H1 (cell line): ENCODE measurements at regions not wholly inside any gene's neighbourhood (a gene's known extent, or its start where the extent isn't known, plus 50 kb on each side); places are given as distances from the start of the nearest gene placed in this dataset.

Experiments
- CTCF ChIA-PET: fragments of 300-600 bp; sonication (Branson Sonifier 250); formaldehyde crosslinking; loops from one replicate; lab custom pipeline; 2021; ENCODE audit not compliant: partially characterized antibody; lab: Charles Lee
- POLR2A ChIA-PET: fragments of 300-600 bp; sonication (Branson Sonifier 250); formaldehyde crosslinking; loops from one replicate; lab custom pipeline; 2021; ENCODE audit warnings: inconsistent platforms; ENCODE audit not compliant: partially characterized antibody; lab: Charles Lee
- DNase-seq, 2 experiments: peaks; one replicate each; pipeline versions ENCODE4 v3.0.0 to v3.0.0-alpha.2; 2010 to 2022; ENCODE audit warnings: low spot score in 2 of 2, low read depth in 1 of 2, mixed read lengths in 1 of 2
- FAIRE-seq: peaks from 2 replicates; lab custom pipeline; 2011; peaks lifted over from hg19 to GRCh38; lab: Jason Lieb, UNC
- H2AFZ ChIP-seq: 2 replicates; pipeline ENCODE4 v1.8.1; 2012; ENCODE audit warnings: low read length, inconsistent platforms
- H2AK5ac ChIP-seq: 2 replicates; pipeline ENCODE4 v1.6.1; 2013; ENCODE audit warnings: low read depth, low read length
- H2BK120ac ChIP-seq: replicated peaks from 2 replicates; pipeline ENCODE3; 2013; ENCODE audit warnings: low read depth, low read length, inconsistent platforms
- H2BK12ac ChIP-seq: 2 replicates; pipeline ENCODE4 v1.6.1; 2013; ENCODE audit warnings: low read depth, low read length
- H2BK15ac ChIP-seq: 2 replicates; pipeline ENCODE4 v1.6.1; 2013; ENCODE audit warnings: low read length
- H2BK20ac ChIP-seq: 2 replicates; pipeline ENCODE4 v1.6.1; 2013; ENCODE audit warnings: low read length
- H2BK5ac ChIP-seq: 2 replicates; pipeline ENCODE4 v1.6.1; 2013; ENCODE audit warnings: low read depth, low read length
- H3K14ac ChIP-seq: 2 replicates; pipeline ENCODE4 v1.6.1; 2013; ENCODE audit warnings: inconsistent platforms; ENCODE audit not compliant: insufficient read length
- H3K18ac ChIP-seq: 2 replicates; pipeline ENCODE4 v1.6.1; 2013; ENCODE audit warnings: low read length; ENCODE audit errors: extremely low read depth
- H3K23ac ChIP-seq: 2 replicates; pipeline ENCODE4 v1.6.1; 2013; ENCODE audit warnings: inconsistent platforms; ENCODE audit not compliant: insufficient read length
- H3K23me2 ChIP-seq: 2 replicates; pipeline ENCODE4 v1.6.1; 2013; ENCODE audit warnings: low read depth, low read length
- H3K27ac ChIP-seq: 2 replicates; pipeline ENCODE4 v1.6.1; 2011; ENCODE audit warnings: low read depth, low read length, inconsistent platforms
- H3K27me3 ChIP-seq, 4 experiments: replicated peaks in 1 of 4; 1 replicate in 1 of 4; 2 replicates in 3 of 4; pipeline versions ENCODE4 v1.6.1 to v1.8.1; 2011 to 2013; ENCODE audit warnings: low read length in 3 of 4, mild to moderate bottlenecking in 3 of 4, inconsistent platforms in 2 of 4, mixed read lengths in 2 of 4, moderate library complexity in 1 of 4; ENCODE audit not compliant: control insufficient read depth in 3 of 4, insufficient read depth in 3 of 4; ENCODE audit errors: extremely low read depth in 1 of 4
- H3K36me3 ChIP-seq, 4 experiments: 2 replicates each; pipeline versions ENCODE4 v1.6.1 to v1.8.1; 2011 to 2013; ENCODE audit warnings: mild to moderate bottlenecking in 4 of 4, low read length in 3 of 4, moderate library complexity in 2 of 4, control low read depth in 1 of 4, inconsistent platforms in 1 of 4; ENCODE audit not compliant: insufficient read depth in 4 of 4, control insufficient read depth in 2 of 4
- H3K4ac ChIP-seq: replicated peaks from 2 replicates; pipeline ENCODE3; 2013; ENCODE audit warnings: low read length, low read depth, mixed read lengths, inconsistent platforms; ENCODE audit not compliant: insufficient read length
- H3K4me1 ChIP-seq, 4 experiments: replicated peaks in 1 of 4; 1 replicate in 1 of 4; 2 replicates in 3 of 4; pipeline versions ENCODE4 v1.6.1 to v1.8.1; 2011 to 2013; ENCODE audit warnings: low read length in 3 of 4, inconsistent platforms in 2 of 4, mixed read lengths in 1 of 4; ENCODE audit not compliant: insufficient read depth in 4 of 4, control insufficient read depth in 3 of 4
- H3K4me2 ChIP-seq, 2 experiments: 2 replicates each; pipeline versions ENCODE4 v1.6.1 to v1.8.1; 2011 to 2013; ENCODE audit warnings: low read depth in 2 of 2, low read length in 2 of 2, control low read depth in 1 of 2, inconsistent platforms in 1 of 2, mild to moderate bottlenecking in 1 of 2; ENCODE audit not compliant: insufficient read depth in 1 of 2
- H3K4me3 ChIP-seq, 4 experiments: fragments of 200-600, 300-600 bp in 1 of 4; sonication (generic), shearing (Covaris generic), sonication (Bioruptor Twin) in 1 of 4; 2 replicates each; pipeline versions ENCODE4 v1.5.1 to v1.8.1; 2011 to 2016; ENCODE audit warnings: low read length in 4 of 4, low read depth in 3 of 4, control low read depth in 2 of 4, inconsistent platforms in 2 of 4, mild to moderate bottlenecking in 2 of 4, mixed read lengths in 1 of 4, moderate library complexity in 1 of 4; ENCODE audit not compliant: insufficient read depth in 2 of 4; ENCODE audit errors: extremely low read depth in 1 of 4
- H3K56ac ChIP-seq: replicated peaks from 2 replicates; pipeline ENCODE3; 2013; ENCODE audit warnings: low read depth, mild to moderate bottlenecking, mixed read lengths, low read length, inconsistent platforms; ENCODE audit not compliant: insufficient read length
- H3K79me1 ChIP-seq: 2 replicates; pipeline ENCODE4 v1.6.1; 2013; ENCODE audit warnings: low read depth, low read length, control low read depth
- H3K79me2 ChIP-seq, 2 experiments: 2 replicates each; pipeline versions ENCODE4 v1.6.1 to v1.8.1; 2012 to 2013; ENCODE audit warnings: low read length in 2 of 2, mild to moderate bottlenecking in 2 of 2, inconsistent platforms in 1 of 2; ENCODE audit not compliant: insufficient read depth in 2 of 2, control insufficient read depth in 1 of 2
- H3K9ac ChIP-seq, 4 experiments: replicated peaks in 1 of 4; 1 replicate in 1 of 4; 2 replicates in 3 of 4; pipeline versions ENCODE4 v1.6.1 to v1.8.1; 2011 to 2013; ENCODE audit warnings: low read depth in 3 of 4, low read length in 3 of 4, control low read depth in 2 of 4, mild to moderate bottlenecking in 2 of 4, moderate library complexity in 2 of 4, inconsistent platforms in 1 of 4; ENCODE audit errors: extremely low read depth in 1 of 4
- H3K9me3 ChIP-seq, 2 experiments: 2 replicates each; pipeline versions ENCODE4 v1.6.1 to v1.8.1; 2012 to 2013; ENCODE audit warnings: mild to moderate bottlenecking in 2 of 2, moderate library complexity in 2 of 2, control low read depth in 1 of 2, inconsistent platforms in 1 of 2, low read depth in 1 of 2, low read length in 1 of 2, mixed read lengths in 1 of 2; ENCODE audit not compliant: insufficient read depth in 2 of 2
- H4K20me1 ChIP-seq, 2 experiments: replicated peaks in 1 of 2; 2 replicates each; pipeline versions ENCODE3 to v1.8.1; 2011 to 2013; ENCODE audit warnings: inconsistent platforms in 2 of 2, low read length in 2 of 2, mild to moderate bottlenecking in 1 of 2; ENCODE audit not compliant: insufficient read depth in 2 of 2, control insufficient read depth in 1 of 2
- H4K5ac ChIP-seq: 2 replicates; pipeline ENCODE4 v1.6.1; 2013; ENCODE audit warnings: low read length, low read depth, mixed read lengths, inconsistent platforms; ENCODE audit not compliant: insufficient read length
- H4K8ac ChIP-seq: 2 replicates; pipeline ENCODE4 v1.8.0; 2013; ENCODE audit warnings: mild to moderate bottlenecking, moderate library complexity, low read length, inconsistent platforms; ENCODE audit not compliant: insufficient read depth; ENCODE audit errors: extremely low read depth
- H4K91ac ChIP-seq: replicated peaks from 2 replicates; pipeline ENCODE3; 2013; ENCODE audit warnings: low read length, mixed read lengths, inconsistent platforms; ENCODE audit not compliant: insufficient read length
- BACH1 ChIP-seq: IDR thresholded peaks from 2 replicates; pipeline ENCODE4 v1.6.1; 2012; ENCODE audit warnings: low read length, improper control_type of control experiment
- CBX8 ChIP-seq: fragments of 300-800, 300-1000 bp; sonication (generic); IDR thresholded peaks from 2 replicates; pipeline ENCODE4 v1.7.1; 2016; ENCODE audit warnings: low read depth, low read length, borderline replicate concordance
- CEBPB ChIP-seq: IDR thresholded peaks from 2 replicates; pipeline ENCODE4 v1.6.1; 2012; ENCODE audit warnings: low read depth, low read length
- EZH2 ChIP-seq: fragments of 200-600 bp; sonication (generic); IDR thresholded peaks from 2 replicates; pipeline ENCODE4 v1.7.1; 2012; ENCODE audit warnings: low read depth, mild to moderate bottlenecking, moderate library complexity, low read length, inconsistent platforms; ENCODE audit not compliant: severe bottlenecking
- FOSL1 ChIP-seq: IDR thresholded peaks from 2 replicates; pipeline ENCODE4 v1.6.1; 2011; ENCODE audit warnings: mild to moderate bottlenecking, low read depth, low read length, moderate library complexity; ENCODE audit not compliant: insufficient read depth
- NRF1 ChIP-seq: IDR thresholded peaks from 2 replicates; pipeline ENCODE4 v1.6.1; 2011; ENCODE audit warnings: mild to moderate bottlenecking, low read depth, low read length, improper control_type of control experiment
- RBBP5 ChIP-seq: IDR thresholded peaks from 2 replicates; pipeline ENCODE4 v1.7.1; 2012; ENCODE audit warnings: low read depth, mild to moderate bottlenecking, inconsistent platforms, low read length, moderate library complexity, borderline replicate concordance
- SP2 ChIP-seq: IDR thresholded peaks from 2 replicates; pipeline ENCODE4 v1.6.1; 2012; ENCODE audit warnings: mild to moderate bottlenecking, low read length, inconsistent platforms
- WGBS, 2 experiments: shearing (Covaris generic) in 1 of 2; methylation state at CpG; one replicate each; pipeline versions ENCODE4 v1.1.6 to v1.1.7; 2013 to 2015; ENCODE audit warnings: low lambda C conversion rate in 2 of 2, mixed read lengths in 2 of 2, inconsistent platforms in 1 of 2, low coverage in 1 of 2, missing lambda C conversion rate in 1 of 2; ENCODE audit not compliant: insufficient replicate concordance in 2 of 2, insufficient coverage in 1 of 2, insufficient read length in 1 of 2; ENCODE audit errors: extremely low coverage in 1 of 2, missing lambda C conversion rate in 1 of 2; 5-methylcytosine and 5-hydroxymethylcytosine counted together
- TF ChIP-seq, protein P1 (sequence below): IDR thresholded peaks from 2 replicates; pipeline ENCODE4 v1.6.1; 2011; ENCODE audit warnings: low read depth, mild to moderate bottlenecking, low read length; ENCODE audit not compliant: insufficient read depth

DNA sequence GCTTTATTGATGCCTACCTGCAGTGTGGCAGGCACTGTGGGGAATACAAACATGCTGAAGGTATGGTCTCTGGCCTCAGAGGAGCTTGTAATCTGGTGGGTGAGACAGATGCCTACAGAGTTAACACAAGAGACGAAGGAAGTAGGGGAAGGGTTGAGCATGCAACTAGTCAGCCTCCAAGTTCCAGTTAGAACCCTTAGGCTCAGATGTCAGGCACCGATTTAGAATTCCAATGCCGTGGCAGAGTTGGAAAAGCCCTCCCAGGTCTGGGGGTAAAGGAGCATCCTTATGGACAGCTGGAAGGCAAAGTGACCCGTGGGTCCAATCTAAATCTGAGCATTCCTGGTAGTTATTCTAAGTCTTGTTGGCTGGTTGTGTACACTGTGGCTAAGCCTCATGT is 132.9 kb upstream of the GJB5 start:
- no peak overlapping the region for H3K56ac ChIP-seq
- H3K9ac ChIP-seq = no peak overlapping the region
- TF ChIP-seq RBBP5 (no peak), CEBPB (no peak), FOSL1 (no peak), CBX8 (no peak), NRF1 (no peak), BACH1 (no peak), SP2 (no peak), EZH2 (no peak)
- TF ChIP-seq, protein P1, sequence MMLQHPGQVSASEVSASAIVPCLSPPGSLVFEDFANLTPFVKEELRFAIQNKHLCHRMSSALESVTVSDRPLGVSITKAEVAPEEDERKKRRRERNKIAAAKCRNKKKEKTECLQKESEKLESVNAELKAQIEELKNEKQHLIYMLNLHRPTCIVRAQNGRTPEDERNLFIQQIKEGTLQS = no peak

More for the DNA sequence above, 132.9 kb upstream of the GJB5 start:
- no peaks in the 10 kb centered on the region; a peak in 2 of 7 replicates for H3K27me3 ChIP-seq
- H3K79me2 ChIP-seq = no peaks in the 10 kb centered on the region
- H3K14ac ChIP-seq = no peak overlapping the region
- no peaks in the 10 kb centered on the region for H3K4me1 ChIP-seq
- FAIRE-seq = no peak
- H3K4me3 ChIP-seq = no peak overlapping the region
- no peak overlapping the region for H2BK20ac ChIP-seq
- no peaks in the 10 kb centered on the region for H3K36me3 ChIP-seq
- no peak overlapping the region for H4K5ac ChIP-seq
- H3K79me1 ChIP-seq = no peaks in the 10 kb centered on the region
- no peak overlapping the region for H3K27ac ChIP-seq
- H3K9me3 ChIP-seq = no peaks in the 10 kb centered on the region
- no peak overlapping the region for H2BK15ac ChIP-seq
- H2BK5ac ChIP-seq = no peak overlapping the region
- H2BK12ac ChIP-seq = no peak overlapping the region
- H2AFZ ChIP-seq = no peak overlapping the region
- no peaks in the 10 kb centered on the region for H4K20me1 ChIP-seq
- 84% methylated on average over 4 of the region's 4 CpGs; no CpG with 5 or more reads in 1 of the 2 experiments for WGBS, 2 experiments
- no peak overlapping the region for H4K8ac ChIP-seq
- no peak for DNase-seq
- no peak overlapping the region for H3K4ac ChIP-seq
- H3K18ac ChIP-seq = no peak overlapping the region
- no peak overlapping the region for H4K91ac ChIP-seq
- H3K4me2 ChIP-seq = no peak overlapping the region
- CTCF ChIA-PET = interaction anchor here (0.6 to 1.9 kb wide), 4 partner anchors 15 to 325 kb away, joined by 3 to 7 read pairs (median 3); no protein-coding TSS in a partner anchor
- H3K23me2 ChIP-seq = no peaks in the 10 kb centered on the region
- H2BK120ac ChIP-seq = no peak overlapping the region
- POLR2A ChIA-PET = no interaction called here
- H2AK5ac ChIP-seq = no peak overlapping the region
- no peak overlapping the region for H3K23ac ChIP-seq
